ENCODE measurements at regions not wholly inside any gene's neighbourhood (a gene's known extent, or its start where the extent isn't known, plus 50 kb on each side); places are given as distances from the start of the nearest gene placed in this dataset.

- DNase-seq = no peak
Measured at GRCh38 chr2:60659026-60659425, 97.0 kb upstream of the PAPOLG start.

GRCh38 chr2:60661073-60661738 lies 94.9 kb upstream of the PAPOLG start:
- DNase-seq = no peak

- no peak for DNase-seq
Measured at GRCh38 chr2:60662781-60663180, 93.3 kb upstream of the PAPOLG start.

- DNase-seq = no peak
Measured at GRCh38 chr2:60671966-60672365, 84.1 kb upstream of the PAPOLG start.

GRCh38 chr2:60674524-60675165 lies 81.4 kb upstream of the PAPOLG start:
- DNase-seq = peak; percentile 78

- DNase-seq = no peak
Measured at GRCh38 chr2:60675301-60675700, 80.8 kb upstream of the PAPOLG start.

- no peak for DNase-seq
Measured at GRCh38 chr2:60676706-60677330, 79.2 kb upstream of the PAPOLG start.

- DNase-seq = no peak
Measured at GRCh38 chr2:60677356-60677755, 78.7 kb upstream of the PAPOLG start.

GRCh38 chr2:60678551-60678950 lies 77.5 kb upstream of the PAPOLG start:
- no peak for DNase-seq

- no peak for DNase-seq
Measured at GRCh38 chr2:60679036-60679780, 76.9 kb upstream of the PAPOLG start.

- no peak for DNase-seq
Measured at GRCh38 chr2:60693551-60693950, 62.5 kb upstream of the PAPOLG start.

GRCh38 chr2:60695793-60696192 lies 60.3 kb upstream of the PAPOLG start:
- no peak for DNase-seq

GRCh38 chr2:60699617-60700016 lies 56.5 kb upstream of the PAPOLG start:
- DNase-seq = no peak

- no peak for DNase-seq
Measured at GRCh38 chr2:60706021-60706420, 50.0 kb upstream of the PAPOLG start.

Data from CD4-positive, alpha-beta T cell treated with Interleukin-6 for 4 hours (primary cell).